Fibroblast of peridontal ligament (primary cell): ENCODE measurements at regions not wholly inside any gene's neighbourhood (a gene's known extent, or its start where the extent isn't known, plus 50 kb on each side); places are given as distances from the start of the nearest gene placed in this dataset.
"Not testable (repeated sequence)": the region's sequence is repeated elsewhere in the genome, so short reads cannot be mapped to it uniquely, and the experiment has no call there.

Source experiments
- DNase-seq: peaks from one replicate; pipeline ENCODE4 v3.0.0-alpha.2; 2010; ENCODE audit errors: extremely low read depth

GRCh38 chr18:76721207-76721996 is 101.0 kb upstream of the ZNF236 start:
- no peak for DNase-seq

GRCh38 chr18:76720683-76721082 is 101.7 kb upstream of the ZNF236 start:
- DNase-seq: no peak

- DNase-seq: no peak
Observed at GRCh38 chr18:76715012-76715610, 107.2 kb upstream of the ZNF236 start.

GRCh38 chr18:76713432-76713831 is 108.9 kb upstream of the ZNF236 start:
- no peak for DNase-seq

GRCh38 chr18:76712511-76713140 is 109.7 kb upstream of the ZNF236 start:
- DNase-seq: no peak

- no peak for DNase-seq
Observed at GRCh38 chr18:76710646-76711520, 111.5 kb upstream of the ZNF236 start.

GRCh38 chr18:76709659-76710645 is 112.4 kb upstream of the ZNF236 start:
- DNase-seq: peak; percentile 75

GRCh38 chr18:76708722-76709353 is 113.5 kb upstream of the ZNF236 start:
- DNase-seq: no peak

- DNase-seq: no peak
Observed at GRCh38 chr18:76708071-76708721, 114.2 kb upstream of the ZNF236 start.

- no peak for DNase-seq
Observed at GRCh38 chr18:76707534-76707933, 114.8 kb upstream of the ZNF236 start.

GRCh38 chr18:76704589-76704988 is 117.8 kb upstream of the ZNF236 start:
- DNase-seq: not testable (repeated sequence)

- DNase-seq: no peak
Observed at GRCh38 chr18:76699923-76700322, 122.4 kb upstream of the ZNF236 start.

- no peak for DNase-seq
Observed at GRCh38 chr18:76697441-76697901, 124.9 kb upstream of the ZNF236 start.

- peak; percentile 57 for DNase-seq
Observed at GRCh38 chr18:76691800-76692199, 130.6 kb upstream of the ZNF236 start.

GRCh38 chr18:76689646-76690264 is 132.6 kb upstream of the ZNF236 start:
- no peak for DNase-seq

- no peak for DNase-seq
Observed at GRCh38 chr18:76688724-76689472, 133.5 kb upstream of the ZNF236 start.

GRCh38 chr18:76687304-76687962 is 134.9 kb upstream of the ZNF236 start:
- no peak for DNase-seq

GRCh38 chr18:76686737-76687231 is 135.6 kb upstream of the ZNF236 start:
- peak; percentile 70 for DNase-seq
